T-cell (primary cell): ENCODE measurements at regions not wholly inside any gene's neighbourhood (a gene's known extent, or its start where the extent isn't known, plus 50 kb on each side); places are given as distances from the start of the nearest gene placed in this dataset.

Source experiments
- ATAC-seq, 4 experiments: fragments of 200-7000 bp in 3 of 4; fragments of 150-1000 bp in 1 of 4; cut with Tn5 transposase; replicated peaks in 1 of 4; 1 replicate in 3 of 4; 2 replicates in 1 of 4; pipeline ENCODE4 v1.10.0; 2021; ENCODE audit warnings: moderate library complexity in 3 of 4, mild to moderate bottlenecking in 2 of 4, moderate number of reproducible peaks in 1 of 4
- CTCF ChIA-PET, 2 donors: fragments of 300-600 bp; sonication (Branson Sonifier 250); formaldehyde crosslinking; loops; one replicate each; lab custom pipeline; 2022; ENCODE audit warnings: antibody characterized with exemption in 2 of 2; lab: Charles Lee
- POLR2A ChIA-PET, 2 donors: fragments of 300-600 bp; sonication (Branson Sonifier 250); formaldehyde crosslinking; loops; one replicate each; lab custom pipeline; 2022; ENCODE audit warnings: antibody characterized with exemption in 2 of 2; lab: Charles Lee
- DNase-seq, 35 experiments: peaks; one replicate each; pipeline versions ENCODE4 v3.0.0 to v3.0.0-alpha.2; 2013 to 2023
- H3K27ac ChIP-seq: one replicate; pipeline ENCODE4 v1.5.1; 2013; ENCODE audit warnings: low read length
- H3K27me3 ChIP-seq, 2 experiments: replicated peaks in 1 of 2; 1 replicate in 1 of 2; 2 replicates in 1 of 2; pipeline versions ENCODE4 v1.6.1 to v1.7.0; 2013; ENCODE audit warnings: low read length in 1 of 2, mixed read lengths in 1 of 2; ENCODE audit not compliant: control insufficient read depth in 2 of 2, insufficient read depth in 2 of 2; ENCODE audit errors: extremely low read depth in 1 of 2
- H3K36me3 ChIP-seq, 2 donors: 1 replicate in 1 of 2; 2 replicates in 1 of 2; pipeline versions ENCODE4 v1.6.1 to v1.7.0; 2013; ENCODE audit warnings: low read length in 1 of 2; ENCODE audit not compliant: control insufficient read depth in 2 of 2, insufficient read depth in 1 of 2; ENCODE audit errors: extremely low read depth in 1 of 2
- H3K4me1 ChIP-seq, 2 experiments: 1 replicate in 1 of 2; 2 replicates in 1 of 2; pipeline versions ENCODE4 v1.6.1 to v1.7.0; 2013; ENCODE audit warnings: low read length in 2 of 2, mixed read lengths in 1 of 2; ENCODE audit not compliant: insufficient read depth in 2 of 2, control insufficient read depth in 1 of 2; ENCODE audit errors: extremely low read depth in 1 of 2
- H3K4me3 ChIP-seq, 2 donors: 1 replicate in 1 of 2; 2 replicates in 1 of 2; pipeline versions ENCODE4 v1.5.1 to v1.7.0; 2013; ENCODE audit warnings: mild to moderate bottlenecking in 2 of 2, low read length in 1 of 2, moderate library complexity in 1 of 2; ENCODE audit not compliant: control insufficient read depth in 1 of 2; ENCODE audit errors: extremely low read depth in 1 of 2
- H3K9me3 ChIP-seq: 2 replicates; pipeline ENCODE4 v1.7.0; 2013
- H3K27ac Mint-ChIP-seq, 2 donors: one replicate each; pipeline ENCODE4 v1.8.0; 2020 to 2021; ENCODE audit warnings: mild to moderate bottlenecking in 2 of 2, mixed read lengths in 2 of 2
- H3K27me3 Mint-ChIP-seq, 2 donors: one replicate each; pipeline ENCODE4 v1.8.0; 2021 to 2022; ENCODE audit warnings: mixed read lengths in 2 of 2
- H3K36me3 Mint-ChIP-seq: one replicate; pipeline ENCODE4 v1.8.0; 2021; ENCODE audit warnings: mixed read lengths
- H3K4me1 Mint-ChIP-seq, 3 donors: one replicate each; pipeline ENCODE4 v1.8.0; 2020 to 2022; ENCODE audit warnings: mixed read lengths in 3 of 3, mild to moderate bottlenecking in 1 of 3
- H3K4me3 Mint-ChIP-seq, 3 donors: one replicate each; pipeline ENCODE4 v1.8.0; 2020 to 2022; ENCODE audit warnings: mild to moderate bottlenecking in 3 of 3, mixed read lengths in 3 of 3, moderate library complexity in 3 of 3
- H3K9me3 Mint-ChIP-seq, 3 donors: one replicate each; pipeline ENCODE4 v1.8.0; 2020 to 2022; ENCODE audit warnings: mixed read lengths in 3 of 3
- WGBS: methylation state at CpG from one replicate; pipeline ENCODE4 v1.1.5; 2013; ENCODE audit warnings: missing lambda C conversion rate; ENCODE audit not compliant: insufficient coverage; 5-methylcytosine and 5-hydroxymethylcytosine counted together

GRCh38 chr2:223117533-223117932 lies 65.5 kb downstream of the KCNE4 start:
- WGBS, result 67% methylated on average over 1 of the region's 4 CpGs
- no peak overlapping the region for H3K27ac ChIP-seq
- Mint-ChIP-seq H3K27ac (no peak overlapping the region), H3K27me3 (no peaks in the 10 kb centered on the region), H3K36me3 (no peaks in the 10 kb centered on the region), H3K9me3 (no peaks in the 10 kb centered on the region), H3K4me3 (no peak overlapping the region), H3K4me1 (no peaks in the 10 kb centered on the region)
- H3K27me3 ChIP-seq, result peaks cover 0 to 2% of the 10 kb centered on the region in 2 experiments
- ATAC-seq (no peak), DNase-seq (no peak)
- no peak overlapping the region for H3K4me3 ChIP-seq
- ChIA-PET POLR2A (interaction anchor here in 1 of 2 donors (0.7 kb wide), 1 partner anchor 26 kb away, joined by 6 read pairs; no protein-coding TSS in a partner anchor), CTCF (no interaction called here)
- no peaks in the 10 kb centered on the region for H3K9me3 ChIP-seq
- no peaks in the 10 kb centered on the region for H3K4me1 ChIP-seq
- no peaks in the 10 kb centered on the region for H3K36me3 ChIP-seq

- Mint-ChIP-seq H3K4me1 (no peaks in the 10 kb centered on the region), H3K9me3 (no peaks in the 10 kb centered on the region), H3K4me3 (no peak overlapping the region), H3K27ac (no peak overlapping the region), H3K36me3 (no peaks in the 10 kb centered on the region), H3K27me3 (no peaks in the 10 kb centered on the region)
- no peaks in the 10 kb centered on the region for H3K9me3 ChIP-seq
- no CpG with 5 or more reads among the region's 1 CpG for WGBS
- ChIA-PET CTCF (no interaction called here), POLR2A (no interaction called here)
- DNase-seq (no peak), ATAC-seq (no peak)
- H3K27me3 ChIP-seq, result peaks cover 0 to 2% of the 10 kb centered on the region in 2 experiments
- H3K36me3 ChIP-seq, result no peaks in the 10 kb centered on the region
- no peaks in the 10 kb centered on the region for H3K4me1 ChIP-seq
- no peak overlapping the region for H3K27ac ChIP-seq
- H3K4me3 ChIP-seq, result no peak overlapping the region
These were observed 69.3 kb downstream of the KCNE4 start for GRCh38 chr2:223121283-223121682.

GRCh38 chr2:223122781-223123180 lies 70.8 kb downstream of the KCNE4 start:
- DNase-seq (no peak), ATAC-seq (no peak)
- ChIA-PET CTCF (no interaction called here), POLR2A (no interaction called here)
- Histone ChIP-seq H3K4me3 (no peak overlapping the region), H3K4me1 (no peaks in the 10 kb centered on the region), H3K9me3 (no peaks in the 10 kb centered on the region), H3K27ac (no peak overlapping the region), H3K27me3 (peaks cover 0 to 2% of the 10 kb centered on the region in 2 experiments), H3K36me3 (no peaks in the 10 kb centered on the region)
- Mint-ChIP-seq H3K4me1 (no peaks in the 10 kb centered on the region), H3K36me3 (no peaks in the 10 kb centered on the region), H3K27ac (no peak overlapping the region), H3K4me3 (no peak overlapping the region), H3K9me3 (peaks cover 0 to under 1% (median 0%) of the 10 kb centered on the region in 3 donors), H3K27me3 (no peaks in the 10 kb centered on the region)
- 20% methylated on average over 2 of the region's 4 CpGs for WGBS

GRCh38 chr2:223123855-223124610 lies 72.0 kb downstream of the KCNE4 start:
- H3K9me3 Mint-ChIP-seq, result peaks cover 0 to 2% (median 0%) of the 10 kb centered on the region in 3 donors
- no peak overlapping the region for H3K4me3 Mint-ChIP-seq
- ChIA-PET POLR2A (interaction anchor here in 1 of 2 donors (0.6 kb wide), 1 partner anchor 8 kb away, joined by 3 read pairs; no protein-coding TSS in a partner anchor), CTCF (no interaction called here)
- no peaks in the 10 kb centered on the region for H3K36me3 Mint-ChIP-seq
- no peaks in the 10 kb centered on the region for H3K27me3 Mint-ChIP-seq
- H3K4me1 Mint-ChIP-seq, result no peaks in the 10 kb centered on the region
- no peak overlapping the region for H3K27ac Mint-ChIP-seq
- Histone ChIP-seq H3K27ac (no peak overlapping the region), H3K4me1 (no peaks in the 10 kb centered on the region), H3K27me3 (no peaks in the 10 kb centered on the region), H3K36me3 (no peaks in the 10 kb centered on the region), H3K4me3 (no peak overlapping the region), H3K9me3 (no peaks in the 10 kb centered on the region)
- 73% methylated on average over 4 of the region's 6 CpGs for WGBS
- DNase-seq (no peak), ATAC-seq (no peak)

- Mint-ChIP-seq H3K9me3 (no peaks in the 10 kb centered on the region), H3K27me3 (peaks cover 0 to 1% of the 10 kb centered on the region in 2 donors), H3K4me1 (no peaks in the 10 kb centered on the region), H3K4me3 (no peak overlapping the region), H3K27ac (no peak overlapping the region), H3K36me3 (no peaks in the 10 kb centered on the region)
- Histone ChIP-seq H3K4me1 (no peaks in the 10 kb centered on the region), H3K4me3 (no peak overlapping the region), H3K27me3 (no peaks in the 10 kb centered on the region), H3K9me3 (no peaks in the 10 kb centered on the region), H3K36me3 (no peaks in the 10 kb centered on the region), H3K27ac (no peak overlapping the region)
- no peak for DNase-seq
- CTCF ChIA-PET, result no interaction called here
- WGBS, result 89% methylated on average over 3 of the region's 4 CpGs
- ATAC-seq, result no peak
- POLR2A ChIA-PET, result no interaction called here
These were observed 89.6 kb downstream of the KCNE4 start for GRCh38 chr2:223141606-223142005.

- ChIA-PET POLR2A (no interaction called here), CTCF (no interaction called here)
- Histone ChIP-seq H3K4me1 (no peaks in the 10 kb centered on the region), H3K27ac (no peak overlapping the region), H3K4me3 (no peak overlapping the region), H3K36me3 (no peaks in the 10 kb centered on the region), H3K9me3 (no peaks in the 10 kb centered on the region), H3K27me3 (no peaks in the 10 kb centered on the region)
- Mint-ChIP-seq H3K27ac (no peak overlapping the region), H3K36me3 (no peaks in the 10 kb centered on the region), H3K9me3 (no peaks in the 10 kb centered on the region), H3K4me3 (no peak overlapping the region), H3K4me1 (no peaks in the 10 kb centered on the region), H3K27me3 (peaks cover 0 to 1% of the 10 kb centered on the region in 2 donors)
- 85% methylated on average over 5 of the region's 7 CpGs for WGBS
- DNase-seq, result no peak
- ATAC-seq, result no peak
These were observed 90.1 kb downstream of the KCNE4 start for GRCh38 chr2:223142118-223142517.
